SK-N-SH (cell line): ENCODE measurements at regions not wholly inside any gene's neighbourhood (a gene's known extent, or its start where the extent isn't known, plus 50 kb on each side); places are given as distances from the start of the nearest gene placed in this dataset.

Source experiments
- ELF1 ChIP-seq: IDR thresholded peaks from 2 replicates; pipeline ENCODE4 v1.4.0; 2012
- EP300 ChIP-seq, 2 experiments: IDR thresholded peaks; 2 replicates each; pipeline versions ENCODE4 v1.4.0 to v1.6.1; 2012; ENCODE audit warnings: borderline replicate concordance in 1 of 2, low read depth in 1 of 2, low read length in 1 of 2
- GABPA ChIP-seq: IDR thresholded peaks from 2 replicates; pipeline ENCODE4 v1.4.0; 2012; ENCODE audit warnings: low read depth, mild to moderate bottlenecking
- GATA2 ChIP-seq: sonication (generic); formaldehyde crosslinking; IDR thresholded peaks from 2 replicates; pipeline ENCODE4 v1.5.0; 2020; ENCODE audit warnings: mild to moderate bottlenecking, missing genetic modification reagents
- JUND ChIP-seq: IDR thresholded peaks from 2 replicates; pipeline ENCODE4 v1.4.0; 2012
- MXI1 ChIP-seq: IDR thresholded peaks from 2 replicates; pipeline ENCODE4 v1.6.1; 2012; ENCODE audit warnings: mild to moderate bottlenecking, low read depth, low read length, improper control_type of control experiment
- POLR2AphosphoS5 ChIP-seq: IDR thresholded peaks from 2 replicates; pipeline ENCODE4 v1.6.1; 2012; ENCODE audit warnings: low read depth, low read length
- TCF12 ChIP-seq: IDR thresholded peaks from 2 replicates; pipeline ENCODE4 v1.4.0; 2012
- TEAD4 ChIP-seq: IDR thresholded peaks from 2 replicates; pipeline ENCODE4 v1.4.0; 2012; ENCODE audit warnings: mild to moderate bottlenecking, borderline replicate concordance; ENCODE audit not compliant: insufficient read depth
- YY1 ChIP-seq: IDR thresholded peaks from 2 replicates; pipeline ENCODE4 v1.4.0; 2012; ENCODE audit warnings: low read depth, mild to moderate bottlenecking
- TF ChIP-seq, protein P1 (sequence below): fragments of 200-600 bp; sonication (generic); IDR thresholded peaks from 2 replicates; pipeline ENCODE4 v1.6.1; 2017; ENCODE audit warnings: antibody characterized with exemption, mild to moderate bottlenecking, moderate library complexity
- TF ChIP-seq, protein P2 (sequence below): IDR thresholded peaks from 2 replicates; pipeline ENCODE4 v1.4.0; 2012; ENCODE audit warnings: low read depth, borderline replicate concordance
- TF ChIP-seq, protein P3 (sequence below): IDR thresholded peaks from 2 replicates; pipeline ENCODE4 v1.6.1; 2012; ENCODE audit warnings: mild to moderate bottlenecking, low read depth, low read length, moderate library complexity

DNA sequence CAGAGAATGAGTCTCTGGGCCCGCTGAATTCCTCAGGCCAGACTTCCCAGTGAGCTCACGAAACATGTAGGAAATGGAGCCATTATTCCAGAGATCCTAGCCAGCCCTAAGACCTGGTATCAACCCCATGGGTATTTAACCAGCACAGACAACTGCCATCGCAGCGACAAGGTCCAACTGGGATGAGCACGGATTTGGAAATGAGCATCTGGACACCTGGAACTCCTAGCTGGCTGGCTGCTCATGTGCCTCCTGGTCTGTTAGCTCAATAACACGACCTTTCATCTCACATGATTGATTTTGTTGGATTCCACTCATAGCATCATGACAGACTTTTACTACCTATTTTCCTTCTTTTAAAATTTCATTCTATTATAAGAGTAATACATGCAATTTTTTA lies 51.0 kb downstream of the POU3F3 start:
- TF ChIP-seq POLR2AphosphoS5 (no peak), JUND (no peak), YY1 (no peak), ELF1 (no peak), EP300 (IDR thresholded peaks at IDR 0.05; ENCODE audit: borderline replicate concordance in 1 of 2, low read depth in 1 of 2, low read length in 1 of 2) (no peak), GABPA (no peak), TCF12 (no peak), GATA2 (CRISPR knock-in tag) (no peak), TEAD4 (no peak), MXI1 (no peak)
- TF ChIP-seq, protein P1, sequence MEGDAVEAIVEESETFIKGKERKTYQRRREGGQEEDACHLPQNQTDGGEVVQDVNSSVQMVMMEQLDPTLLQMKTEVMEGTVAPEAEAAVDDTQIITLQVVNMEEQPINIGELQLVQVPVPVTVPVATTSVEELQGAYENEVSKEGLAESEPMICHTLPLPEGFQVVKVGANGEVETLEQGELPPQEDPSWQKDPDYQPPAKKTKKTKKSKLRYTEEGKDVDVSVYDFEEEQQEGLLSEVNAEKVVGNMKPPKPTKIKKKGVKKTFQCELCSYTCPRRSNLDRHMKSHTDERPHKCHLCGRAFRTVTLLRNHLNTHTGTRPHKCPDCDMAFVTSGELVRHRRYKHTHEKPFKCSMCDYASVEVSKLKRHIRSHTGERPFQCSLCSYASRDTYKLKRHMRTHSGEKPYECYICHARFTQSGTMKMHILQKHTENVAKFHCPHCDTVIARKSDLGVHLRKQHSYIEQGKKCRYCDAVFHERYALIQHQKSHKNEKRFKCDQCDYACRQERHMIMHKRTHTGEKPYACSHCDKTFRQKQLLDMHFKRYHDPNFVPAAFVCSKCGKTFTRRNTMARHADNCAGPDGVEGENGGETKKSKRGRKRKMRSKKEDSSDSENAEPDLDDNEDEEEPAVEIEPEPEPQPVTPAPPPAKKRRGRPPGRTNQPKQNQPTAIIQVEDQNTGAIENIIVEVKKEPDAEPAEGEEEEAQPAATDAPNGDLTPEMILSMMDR, result no peak
- TF ChIP-seq, protein P2, sequence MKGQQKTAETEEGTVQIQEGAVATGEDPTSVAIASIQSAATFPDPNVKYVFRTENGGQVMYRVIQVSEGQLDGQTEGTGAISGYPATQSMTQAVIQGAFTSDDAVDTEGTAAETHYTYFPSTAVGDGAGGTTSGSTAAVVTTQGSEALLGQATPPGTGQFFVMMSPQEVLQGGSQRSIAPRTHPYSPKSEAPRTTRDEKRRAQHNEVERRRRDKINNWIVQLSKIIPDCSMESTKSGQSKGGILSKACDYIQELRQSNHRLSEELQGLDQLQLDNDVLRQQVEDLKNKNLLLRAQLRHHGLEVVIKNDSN, result no peak
- TF ChIP-seq, protein P3, sequence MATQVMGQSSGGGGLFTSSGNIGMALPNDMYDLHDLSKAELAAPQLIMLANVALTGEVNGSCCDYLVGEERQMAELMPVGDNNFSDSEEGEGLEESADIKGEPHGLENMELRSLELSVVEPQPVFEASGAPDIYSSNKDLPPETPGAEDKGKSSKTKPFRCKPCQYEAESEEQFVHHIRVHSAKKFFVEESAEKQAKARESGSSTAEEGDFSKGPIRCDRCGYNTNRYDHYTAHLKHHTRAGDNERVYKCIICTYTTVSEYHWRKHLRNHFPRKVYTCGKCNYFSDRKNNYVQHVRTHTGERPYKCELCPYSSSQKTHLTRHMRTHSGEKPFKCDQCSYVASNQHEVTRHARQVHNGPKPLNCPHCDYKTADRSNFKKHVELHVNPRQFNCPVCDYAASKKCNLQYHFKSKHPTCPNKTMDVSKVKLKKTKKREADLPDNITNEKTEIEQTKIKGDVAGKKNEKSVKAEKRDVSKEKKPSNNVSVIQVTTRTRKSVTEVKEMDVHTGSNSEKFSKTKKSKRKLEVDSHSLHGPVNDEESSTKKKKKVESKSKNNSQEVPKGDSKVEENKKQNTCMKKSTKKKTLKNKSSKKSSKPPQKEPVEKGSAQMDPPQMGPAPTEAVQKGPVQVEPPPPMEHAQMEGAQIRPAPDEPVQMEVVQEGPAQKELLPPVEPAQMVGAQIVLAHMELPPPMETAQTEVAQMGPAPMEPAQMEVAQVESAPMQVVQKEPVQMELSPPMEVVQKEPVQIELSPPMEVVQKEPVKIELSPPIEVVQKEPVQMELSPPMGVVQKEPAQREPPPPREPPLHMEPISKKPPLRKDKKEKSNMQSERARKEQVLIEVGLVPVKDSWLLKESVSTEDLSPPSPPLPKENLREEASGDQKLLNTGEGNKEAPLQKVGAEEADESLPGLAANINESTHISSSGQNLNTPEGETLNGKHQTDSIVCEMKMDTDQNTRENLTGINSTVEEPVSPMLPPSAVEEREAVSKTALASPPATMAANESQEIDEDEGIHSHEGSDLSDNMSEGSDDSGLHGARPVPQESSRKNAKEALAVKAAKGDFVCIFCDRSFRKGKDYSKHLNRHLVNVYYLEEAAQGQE, result no peak
